Upper lobe of right lung (tissue), 1 donor: ENCODE measurements at regions not wholly inside any gene's neighbourhood (a gene's known extent, or its start where the extent isn't known, plus 50 kb on each side); places are given as distances from the start of the nearest gene placed in this dataset.

Experiments used
- ATAC-seq: fragments of 200-7000 bp; cut with Tn5 transposase; one replicate; pipeline ENCODE4 v1.9.1; 2020; ENCODE audit warnings: mild to moderate bottlenecking, moderate library complexity
- DNase-seq: peaks from one replicate; pipeline ENCODE4 v3.0.0-alpha.2; 2020
- H3K27ac ChIP-seq: fragments of 200-600 bp; one replicate; pipeline ENCODE4 v1.8.0; 2022
- H3K27me3 ChIP-seq: fragments of 200-600 bp; one replicate; pipeline ENCODE4 v1.8.0; 2022; ENCODE audit warnings: mild to moderate bottlenecking
- H3K36me3 ChIP-seq: fragments of 200-600 bp; one replicate; pipeline ENCODE4 v1.8.0; 2022
- H3K4me1 ChIP-seq: fragments of 200-600 bp; one replicate; pipeline ENCODE4 v1.8.0; 2022
- H3K4me3 ChIP-seq: fragments of 200-600 bp; one replicate; pipeline ENCODE4 v1.8.0; 2022; ENCODE audit warnings: mild to moderate bottlenecking
- H3K9me3 ChIP-seq: fragments of 200-600 bp; one replicate; pipeline ENCODE4 v1.8.0; 2022
- CTCF ChIP-seq: fragments of 200-600 bp; IDR thresholded peaks from one replicate; pipeline ENCODE4 v1.8.0; 2022; ENCODE audit warnings: antibody characterized with exemption
- intact Hi-C: fragments of 100-400 bp; cut with DNase I; formaldehyde crosslinking; loops from one replicate; pipeline ENCODE4 v1.11.0; 2022
- donor health status: DM: no; HTN: yes; CAD: no; lungs with severe emphysema.

- no peaks in the 10 kb centered on the region for H3K27me3 ChIP-seq
- no peak for TF ChIP-seq CTCF
- no peak overlapping the region for H3K27ac ChIP-seq
- H3K9me3 ChIP-seq, result no peaks in the 10 kb centered on the region
- no peaks in the 10 kb centered on the region for H3K36me3 ChIP-seq
- H3K4me1 ChIP-seq, result no peaks in the 10 kb centered on the region
- no peak overlapping the region for H3K4me3 ChIP-seq
- DNase-seq (no peak), ATAC-seq (no peak)
- intact Hi-C loops, result no loop called here
These were observed 277.4 kb upstream of the PLXNA2 start for GRCh38 chr1:208521534-208521933.

- H3K27ac ChIP-seq, result no peak overlapping the region
- intact Hi-C loops, result no loop called here
- no peak overlapping the region for H3K4me3 ChIP-seq
These were observed 278.8 kb upstream of the PLXNA2 start for GRCh38 chr1:208523007-208523406.

GRCh38 chr1:208524376-208524775 lies 280.2 kb upstream of the PLXNA2 start:
- no peaks in the 10 kb centered on the region for H3K27me3 ChIP-seq
- no peaks in the 10 kb centered on the region for H3K36me3 ChIP-seq
- H3K9me3 ChIP-seq, result no peaks in the 10 kb centered on the region
- no peak overlapping the region for H3K27ac ChIP-seq
- no peak for TF ChIP-seq CTCF
- ATAC-seq (peak; percentile 10), DNase-seq (no peak)
- intact Hi-C loops, result no loop called here
- H3K4me3 ChIP-seq, result no peak overlapping the region
- peaks cover 2% of the 10 kb centered on the region for H3K4me1 ChIP-seq

More at GRCh38 chr1:208523007-208523406, 278.8 kb upstream of the PLXNA2 start:
- no peaks in the 10 kb centered on the region for H3K9me3 ChIP-seq
- no peaks in the 10 kb centered on the region for H3K27me3 ChIP-seq
- no peak for ATAC-seq
- H3K36me3 ChIP-seq, result no peaks in the 10 kb centered on the region
- H3K4me1 ChIP-seq, result peaks cover 2% of the 10 kb centered on the region
- no peak for TF ChIP-seq CTCF
- no peak for DNase-seq

- TF ChIP-seq CTCF, result no peak
- Histone ChIP-seq H3K4me3 (no peak overlapping the region), H3K4me1 (peaks cover 2% of the 10 kb centered on the region), H3K36me3 (no peaks in the 10 kb centered on the region), H3K27ac (no peak overlapping the region), H3K9me3 (no peaks in the 10 kb centered on the region), H3K27me3 (no peaks in the 10 kb centered on the region)
- no peak for DNase-seq
- ATAC-seq, result no peak
- intact Hi-C loops, result no loop called here
These were observed 280.7 kb upstream of the PLXNA2 start for GRCh38 chr1:208524925-208525324.

GRCh38 chr1:208525417-208525816 lies 281.2 kb upstream of the PLXNA2 start:
- no peak for DNase-seq
- Histone ChIP-seq H3K4me3 (no peak overlapping the region), H3K27ac (no peak overlapping the region), H3K36me3 (no peaks in the 10 kb centered on the region), H3K27me3 (no peaks in the 10 kb centered on the region), H3K9me3 (no peaks in the 10 kb centered on the region), H3K4me1 (peaks cover 2% of the 10 kb centered on the region)
- no peak for TF ChIP-seq CTCF
- intact Hi-C loops, result no loop called here
- ATAC-seq, result no peak

GRCh38 chr1:208526613-208527125 lies 282.5 kb upstream of the PLXNA2 start:
- no peaks in the 10 kb centered on the region for H3K36me3 ChIP-seq
- H3K9me3 ChIP-seq, result no peaks in the 10 kb centered on the region
- no peak for DNase-seq
- peaks cover 2% of the 10 kb centered on the region for H3K4me1 ChIP-seq
- no peak for TF ChIP-seq CTCF
- no peaks in the 10 kb centered on the region for H3K27me3 ChIP-seq
- peak; percentile 27 for ATAC-seq
- no peak overlapping the region for H3K27ac ChIP-seq
- H3K4me3 ChIP-seq, result no peak overlapping the region
- intact Hi-C loops, result no loop called here
